ENCODE measurements at regions not wholly inside any gene's neighbourhood (a gene's known extent, or its start where the extent isn't known, plus 50 kb on each side); places are given as distances from the start of the nearest gene placed in this dataset.

DNA sequence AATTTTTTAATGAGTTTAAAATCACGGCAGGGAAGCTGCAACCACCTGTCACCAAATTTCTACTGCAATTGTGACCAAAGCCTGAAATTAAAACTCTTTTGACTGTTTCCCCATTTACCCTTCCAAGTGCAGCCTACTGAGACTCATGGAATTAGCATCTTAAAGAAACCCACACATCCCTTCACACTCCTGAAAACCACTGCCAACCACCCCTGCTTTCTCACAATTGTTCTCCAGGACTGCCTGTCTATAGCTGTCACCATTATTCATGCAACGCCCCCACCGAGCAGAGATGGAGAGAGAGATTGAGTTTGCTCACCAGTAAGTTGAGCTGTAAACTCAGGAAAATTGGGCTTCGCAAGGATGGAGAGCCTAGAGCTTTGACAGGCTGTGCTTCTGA lies 383.8 kb upstream of the SORCS1 start (continued):
- TF ChIP-seq, protein P1, sequence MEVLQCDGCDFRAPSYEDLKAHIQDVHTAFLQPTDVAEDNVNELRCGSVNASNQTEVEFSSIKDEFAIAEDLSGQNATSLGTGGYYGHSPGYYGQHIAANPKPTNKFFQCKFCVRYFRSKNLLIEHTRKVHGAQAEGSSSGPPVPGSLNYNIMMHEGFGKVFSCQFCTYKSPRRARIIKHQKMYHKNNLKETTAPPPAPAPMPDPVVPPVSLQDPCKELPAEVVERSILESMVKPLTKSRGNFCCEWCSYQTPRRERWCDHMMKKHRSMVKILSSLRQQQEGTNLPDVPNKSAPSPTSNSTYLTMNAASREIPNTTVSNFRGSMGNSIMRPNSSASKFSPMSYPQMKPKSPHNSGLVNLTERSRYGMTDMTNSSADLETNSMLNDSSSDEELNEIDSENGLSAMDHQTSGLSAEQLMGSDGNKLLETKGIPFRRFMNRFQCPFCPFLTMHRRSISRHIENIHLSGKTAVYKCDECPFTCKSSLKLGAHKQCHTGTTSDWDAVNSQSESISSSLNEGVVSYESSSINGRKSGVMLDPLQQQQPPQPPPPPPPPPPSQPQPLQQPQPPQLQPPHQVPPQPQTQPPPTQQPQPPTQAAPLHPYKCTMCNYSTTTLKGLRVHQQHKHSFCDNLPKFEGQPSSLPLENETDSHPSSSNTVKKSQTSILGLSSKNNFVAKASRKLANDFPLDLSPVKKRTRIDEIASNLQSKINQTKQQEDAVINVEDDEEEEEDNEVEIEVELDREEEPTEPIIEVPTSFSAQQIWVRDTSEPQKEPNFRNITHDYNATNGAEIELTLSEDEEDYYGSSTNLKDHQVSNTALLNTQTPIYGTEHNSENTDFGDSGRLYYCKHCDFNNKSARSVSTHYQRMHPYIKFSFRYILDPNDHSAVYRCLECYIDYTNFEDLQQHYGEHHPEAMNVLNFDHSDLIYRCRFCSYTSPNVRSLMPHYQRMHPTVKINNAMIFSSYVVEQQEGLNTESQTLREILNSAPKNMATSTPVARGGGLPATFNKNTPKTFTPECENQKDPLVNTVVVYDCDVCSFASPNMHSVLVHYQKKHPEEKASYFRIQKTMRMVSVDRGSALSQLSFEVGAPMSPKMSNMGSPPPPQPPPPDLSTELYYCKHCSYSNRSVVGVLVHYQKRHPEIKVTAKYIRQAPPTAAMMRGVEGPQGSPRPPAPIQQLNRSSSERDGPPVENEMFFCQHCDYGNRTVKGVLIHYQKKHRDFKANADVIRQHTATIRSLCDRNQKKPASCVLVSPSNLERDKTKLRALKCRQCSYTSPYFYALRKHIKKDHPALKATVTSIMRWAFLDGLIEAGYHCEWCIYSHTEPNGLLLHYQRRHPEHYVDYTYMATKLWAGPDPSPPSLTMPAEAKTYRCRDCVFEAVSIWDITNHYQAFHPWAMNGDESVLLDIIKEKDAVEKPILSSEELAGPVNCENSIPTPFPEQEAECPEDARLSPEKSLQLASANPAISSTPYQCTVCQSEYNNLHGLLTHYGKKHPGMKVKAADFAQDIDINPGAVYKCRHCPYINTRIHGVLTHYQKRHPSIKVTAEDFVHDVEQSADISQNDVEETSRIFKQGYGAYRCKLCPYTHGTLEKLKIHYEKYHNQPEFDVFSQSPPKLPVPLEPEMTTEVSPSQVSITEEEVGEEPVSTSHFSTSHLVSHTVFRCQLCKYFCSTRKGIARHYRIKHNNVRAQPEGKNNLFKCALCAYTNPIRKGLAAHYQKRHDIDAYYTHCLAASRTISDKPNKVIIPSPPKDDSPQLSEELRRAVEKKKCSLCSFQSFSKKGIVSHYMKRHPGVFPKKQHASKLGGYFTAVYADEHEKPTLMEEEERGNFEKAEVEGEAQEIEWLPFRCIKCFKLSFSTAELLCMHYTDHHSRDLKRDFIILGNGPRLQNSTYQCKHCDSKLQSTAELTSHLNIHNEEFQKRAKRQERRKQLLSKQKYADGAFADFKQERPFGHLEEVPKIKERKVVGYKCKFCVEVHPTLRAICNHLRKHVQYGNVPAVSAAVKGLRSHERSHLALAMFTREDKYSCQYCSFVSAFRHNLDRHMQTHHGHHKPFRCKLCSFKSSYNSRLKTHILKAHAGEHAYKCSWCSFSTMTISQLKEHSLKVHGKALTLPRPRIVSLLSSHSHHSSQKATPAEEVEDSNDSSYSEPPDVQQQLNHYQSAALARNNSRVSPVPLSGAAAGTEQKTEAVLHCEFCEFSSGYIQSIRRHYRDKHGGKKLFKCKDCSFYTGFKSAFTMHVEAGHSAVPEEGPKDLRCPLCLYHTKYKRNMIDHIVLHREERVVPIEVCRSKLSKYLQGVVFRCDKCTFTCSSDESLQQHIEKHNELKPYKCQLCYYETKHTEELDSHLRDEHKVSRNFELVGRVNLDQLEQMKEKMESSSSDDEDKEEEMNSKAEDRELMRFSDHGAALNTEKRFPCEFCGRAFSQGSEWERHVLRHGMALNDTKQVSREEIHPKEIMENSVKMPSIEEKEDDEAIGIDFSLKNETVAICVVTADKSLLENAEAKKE (CRISPR knock-in tag; IDR thresholded peaks at IDR 0.05), result peak; percentile 95
- TF ChIP-seq NANOG (IDR thresholded peaks at IDR 0.05; ENCODE audit: borderline replicate concordance), result no peak
- TF ChIP-seq EZH2phosphoT487 (IDR thresholded peaks at IDR 0.05; ENCODE audit: unreplicated experiment), result no peak

DNA sequence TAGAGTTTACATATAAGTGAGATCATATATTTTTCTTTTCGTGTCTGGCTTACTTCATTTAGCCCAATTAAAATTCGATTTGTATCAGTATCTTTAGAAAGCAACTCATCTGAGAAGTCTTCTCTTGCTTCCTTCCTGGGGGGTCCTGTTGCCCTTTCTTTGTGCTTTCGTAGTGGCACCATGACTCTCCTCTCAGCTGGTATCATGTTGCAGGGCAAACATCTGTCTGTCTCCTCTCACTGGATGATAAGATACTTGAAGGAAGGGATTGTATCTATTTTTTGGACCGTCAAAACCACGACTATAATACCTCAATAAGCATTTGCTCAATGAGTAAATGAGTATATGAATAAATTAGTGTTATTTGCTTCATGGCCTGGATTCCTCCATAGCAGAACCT lies 382.5 kb upstream of the SORCS1 start:
- Histone ChIP-seq H3K4me1 (ENCODE audit: insufficient read depth) (peaks cover 28% of the 10 kb centered on the region), H3K4me3 (no peak overlapping the region), H3K79me2 (replicated peaks; ENCODE audit: insufficient read depth) (no peaks in the 10 kb centered on the region), H4K20me1 (replicated peaks; ENCODE audit: insufficient read depth) (no peaks in the 10 kb centered on the region), H2AFZ (no peak overlapping the region), H3K9me2 (ENCODE audit: insufficient read depth) (no peaks in the 10 kb centered on the region), H3K27ac (ENCODE audit: low read depth) (no peak overlapping the region), H3K27me3 (ENCODE audit: insufficient read depth) (no peaks in the 10 kb centered on the region), H3F3A (replicated peaks; ENCODE audit: low read depth) (no peaks in the 10 kb centered on the region), H3K36me3 (ENCODE audit: insufficient read depth) (no peaks in the 10 kb centered on the region), H3K4me2 (no peak overlapping the region)
- Mint-ChIP-seq H3K36me3 (ENCODE audit: low read depth) (no peaks in the 10 kb centered on the region), H3K27ac (no peak overlapping the region), H3K27me3 (ENCODE audit: insufficient read depth, low read depth, poor library complexity) (no peaks in the 10 kb centered on the region), H3K9me3 (peaks cover 5% of the 10 kb centered on the region; the same call in 2 of the 3 replicates), H3K4me1 (peaks cover 39% of the 10 kb centered on the region), H3K4me3 (no peak overlapping the region)
- DNase-seq (ENCODE audit: low spot score) (no peak), ATAC-seq (no peak)
- TF ChIP-seq ZNF114 (CRISPR knock-in tag; IDR thresholded peaks at IDR 0.05) (no peak), POLR2AphosphoS5 (IDR thresholded peaks at IDR 0.05; ENCODE audit: low read depth) (no peak), CREB1 (CRISPR knock-in tag; IDR thresholded peaks at IDR 0.05; ENCODE audit: low read depth) (no peak), EZH2 (IDR thresholded peaks at IDR 0.05; ENCODE audit: low read depth, unreplicated experiment) (no peak), NANOG (IDR thresholded peaks at IDR 0.05; ENCODE audit: borderline replicate concordance) (no peak), EZH2phosphoT487 (IDR thresholded peaks at IDR 0.05; ENCODE audit: unreplicated experiment) (no peak), ZNF331 (CRISPR knock-in tag; IDR thresholded peaks at IDR 0.05; ENCODE audit: low read depth) (no peak), JUNB (IDR thresholded peaks at IDR 0.05; ENCODE audit: unreplicated experiment) (no peak)
- TF ChIP-seq, protein P1 (CRISPR knock-in tag; IDR thresholded peaks at IDR 0.05), result no peak
- TF ChIP-seq, protein P2, sequence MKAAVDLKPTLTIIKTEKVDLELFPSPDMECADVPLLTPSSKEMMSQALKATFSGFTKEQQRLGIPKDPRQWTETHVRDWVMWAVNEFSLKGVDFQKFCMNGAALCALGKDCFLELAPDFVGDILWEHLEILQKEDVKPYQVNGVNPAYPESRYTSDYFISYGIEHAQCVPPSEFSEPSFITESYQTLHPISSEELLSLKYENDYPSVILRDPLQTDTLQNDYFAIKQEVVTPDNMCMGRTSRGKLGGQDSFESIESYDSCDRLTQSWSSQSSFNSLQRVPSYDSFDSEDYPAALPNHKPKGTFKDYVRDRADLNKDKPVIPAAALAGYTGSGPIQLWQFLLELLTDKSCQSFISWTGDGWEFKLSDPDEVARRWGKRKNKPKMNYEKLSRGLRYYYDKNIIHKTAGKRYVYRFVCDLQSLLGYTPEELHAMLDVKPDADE (IDR thresholded peaks at IDR 0.05), result no peak

Data from GM23338 (cell line).